ENCODE measurements at regions not wholly inside any gene's neighbourhood (a gene's known extent, or its start where the extent isn't known, plus 50 kb on each side); places are given as distances from the start of the nearest gene placed in this dataset.

- ATAC-seq (no peak), DNase-seq (no peak)
- intact Hi-C loops (cut with micrococcal nuclease): no loop called here
These were observed 361.5 kb upstream of the MBL2 start for GRCh38 chr10:53134050-53134449.

GRCh38 chr10:53130337-53130736, 357.8 kb upstream of the MBL2 start:
- DNase-seq: no peak
- intact Hi-C loops (cut with micrococcal nuclease): no loop called here
- no peak for ATAC-seq

DNA sequence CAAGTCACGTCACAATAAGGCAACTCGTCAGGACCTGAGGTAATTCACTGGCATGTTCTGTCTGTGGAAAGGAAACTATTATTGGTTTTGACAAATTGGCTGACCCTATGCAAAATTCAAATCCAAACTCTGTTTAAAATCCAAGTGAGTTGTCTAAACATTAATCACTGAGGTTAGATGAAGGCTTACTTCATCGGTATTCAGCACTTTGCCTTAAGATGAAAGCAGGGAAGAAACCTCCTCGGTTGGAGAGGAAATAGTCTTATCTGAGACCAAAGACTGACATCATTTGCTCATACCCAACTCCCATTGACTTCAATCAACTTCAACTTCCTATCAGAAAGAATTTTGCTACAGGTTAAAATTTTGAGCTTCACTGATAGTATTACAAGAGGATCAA, 355.1 kb upstream of the MBL2 start:
- intact Hi-C loops (cut with micrococcal nuclease): no loop called here
- no peak for ATAC-seq
- no peak for DNase-seq

GRCh38 chr10:53123311-53123710, 350.7 kb upstream of the MBL2 start:
- intact Hi-C loops (cut with micrococcal nuclease): no loop called here
- DNase-seq (no peak), ATAC-seq (no peak)

DNA sequence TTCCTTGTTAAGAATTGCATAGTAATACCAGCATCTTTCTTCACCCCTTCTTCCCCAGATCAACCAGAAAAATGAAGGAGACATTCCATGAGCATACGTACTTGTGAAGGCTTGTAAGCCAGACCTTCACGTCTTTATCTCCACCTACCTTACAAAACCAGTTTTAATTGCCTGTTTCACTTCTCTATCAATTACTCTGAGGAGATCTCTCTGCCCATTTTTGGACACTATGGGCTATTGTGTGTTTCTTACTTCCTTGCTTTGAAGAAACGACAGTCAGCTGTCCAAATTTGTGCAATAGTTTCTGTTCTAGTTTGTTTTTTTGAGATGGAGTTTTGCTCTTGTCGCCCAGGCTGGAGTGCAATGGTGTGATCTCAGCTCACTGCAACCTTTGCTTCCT, 349.7 kb upstream of the MBL2 start:
- intact Hi-C loops (cut with micrococcal nuclease): no loop called here
- no peak for DNase-seq
- ATAC-seq: no peak

DNA sequence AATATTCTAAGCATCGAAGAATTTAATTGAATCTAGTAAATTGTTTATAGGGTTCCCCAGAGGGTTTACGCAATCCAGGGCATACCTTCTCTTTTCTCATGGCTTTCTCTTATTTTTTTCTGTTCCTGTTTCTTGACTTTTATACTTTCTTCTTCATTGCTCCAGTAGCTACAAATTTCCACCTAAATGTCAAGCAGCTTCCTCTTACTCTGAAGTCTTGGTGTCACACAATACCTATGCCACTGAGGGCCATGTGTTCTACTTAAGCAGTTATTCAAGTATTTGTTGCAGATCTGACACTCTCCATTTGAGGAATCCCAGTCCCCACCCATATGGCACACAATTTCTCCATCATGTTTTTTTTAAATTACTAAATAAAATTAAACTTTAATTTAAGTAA, 343.1 kb upstream of the MBL2 start:
- DNase-seq (no peak), ATAC-seq (no peak)
- intact Hi-C loops (cut with micrococcal nuclease): no loop called here

- ATAC-seq (no peak), DNase-seq (no peak)
- intact Hi-C loops (cut with micrococcal nuclease): no loop called here
These were observed 338.9 kb upstream of the MBL2 start for GRCh38 chr10:53111529-53111928.

GRCh38 chr10:53109320-53109719, 336.7 kb upstream of the MBL2 start:
- DNase-seq: no peak
- no peak for ATAC-seq
- intact Hi-C loops (cut with micrococcal nuclease): no loop called here

DNA sequence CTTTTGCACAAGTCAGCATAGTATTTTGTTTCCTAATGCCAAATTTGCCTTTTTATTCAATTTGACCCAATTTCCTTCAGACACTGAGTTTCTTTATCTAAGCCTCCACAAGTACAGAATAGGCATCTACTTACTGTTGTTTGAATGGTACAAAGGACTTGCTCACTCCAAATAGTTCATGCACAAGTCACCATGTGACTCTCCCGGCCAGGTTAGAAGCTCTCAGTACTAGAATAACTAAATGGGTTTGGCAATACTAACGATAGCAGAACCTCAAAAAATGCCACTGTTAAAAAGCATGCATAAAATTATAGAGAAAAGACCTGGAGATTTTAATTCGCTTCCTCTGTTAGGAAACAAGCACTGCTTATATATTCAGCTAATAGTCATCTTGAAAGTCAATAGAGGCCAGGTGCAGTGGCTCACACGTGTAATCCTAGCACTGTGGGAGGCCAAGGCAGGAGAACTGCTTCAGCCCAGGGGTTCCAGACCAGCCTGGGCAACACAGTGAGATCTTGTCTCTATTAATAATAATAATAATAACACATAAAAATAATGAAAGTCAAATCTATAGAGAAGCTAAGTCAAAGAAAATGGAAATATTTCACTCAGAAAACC, 335.8 kb upstream of the MBL2 start:
- intact Hi-C loops (cut with micrococcal nuclease): no loop called here
- DNase-seq (no peak), ATAC-seq (no peak)

DNA sequence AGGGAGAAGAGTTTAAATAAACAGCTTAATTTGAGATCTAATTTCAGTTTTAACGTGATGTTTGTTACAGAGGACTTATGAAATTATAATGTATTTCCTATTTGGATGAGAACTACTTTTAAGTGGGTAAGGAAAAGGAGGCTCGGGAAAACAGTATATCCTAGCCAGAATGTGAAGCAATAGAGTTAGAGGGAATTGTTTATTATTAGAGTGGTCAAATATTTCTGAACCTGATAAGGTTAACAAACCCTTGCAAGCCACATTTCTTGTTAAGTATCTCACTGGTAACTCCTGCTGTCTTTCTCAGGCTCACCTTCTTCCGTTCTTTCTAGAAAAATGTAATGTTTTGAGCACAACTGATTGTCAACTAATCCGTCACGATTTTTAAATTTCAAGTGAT, 335.1 kb upstream of the MBL2 start:
- ATAC-seq (no peak), DNase-seq (no peak)
- intact Hi-C loops (cut with micrococcal nuclease): no loop called here

DNA sequence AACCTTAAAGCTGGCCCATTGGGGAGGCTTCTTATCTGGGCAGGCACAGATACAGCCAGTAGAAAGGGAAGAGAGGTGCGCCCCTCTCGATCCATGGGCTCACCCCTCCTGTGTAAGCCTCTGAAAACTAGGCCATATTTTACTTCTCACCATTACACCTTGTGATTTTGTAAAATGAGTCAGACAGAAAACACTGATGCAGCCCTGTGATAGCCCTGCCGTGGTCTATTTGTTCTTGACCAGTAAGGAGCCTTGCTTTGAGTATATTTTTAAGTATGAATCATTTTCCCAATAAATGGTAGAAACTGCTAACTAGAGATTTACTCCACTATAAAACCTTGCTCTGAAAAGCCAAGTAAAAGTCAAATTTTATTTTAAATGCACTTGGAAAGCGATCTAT, 329.8 kb upstream of the MBL2 start:
- intact Hi-C loops (cut with micrococcal nuclease): no loop called here
- no peak for ATAC-seq
- DNase-seq: no peak

DNA sequence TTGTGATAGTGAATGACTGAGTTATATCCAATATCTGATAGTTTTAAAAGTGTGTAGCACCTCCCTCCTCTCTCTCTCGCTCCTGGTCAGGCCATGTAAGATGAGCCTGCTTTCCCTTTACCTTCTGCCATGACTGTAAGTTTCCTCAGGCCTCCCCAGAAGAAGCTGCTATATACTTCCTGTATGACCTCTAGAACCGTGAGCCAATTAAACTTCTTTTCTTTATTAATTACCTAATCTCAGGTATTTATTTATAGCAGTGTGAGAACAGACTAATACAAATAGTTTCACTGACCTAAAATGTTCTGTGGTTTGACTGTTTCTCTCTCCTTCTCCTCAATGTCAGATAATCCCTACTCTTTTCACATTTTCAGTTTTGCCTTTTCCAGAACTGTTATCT, 321.3 kb upstream of the MBL2 start:
- no peak for ATAC-seq

GRCh38 chr10:53091574-53091973, 319.0 kb upstream of the MBL2 start:
- intact Hi-C loops (cut with micrococcal nuclease): no loop called here
- ATAC-seq: no peak
- DNase-seq: no peak

More for the DNA sequence above, 321.3 kb upstream of the MBL2 start:
- DNase-seq: no peak
- intact Hi-C loops (cut with micrococcal nuclease): no loop called here

DNA sequence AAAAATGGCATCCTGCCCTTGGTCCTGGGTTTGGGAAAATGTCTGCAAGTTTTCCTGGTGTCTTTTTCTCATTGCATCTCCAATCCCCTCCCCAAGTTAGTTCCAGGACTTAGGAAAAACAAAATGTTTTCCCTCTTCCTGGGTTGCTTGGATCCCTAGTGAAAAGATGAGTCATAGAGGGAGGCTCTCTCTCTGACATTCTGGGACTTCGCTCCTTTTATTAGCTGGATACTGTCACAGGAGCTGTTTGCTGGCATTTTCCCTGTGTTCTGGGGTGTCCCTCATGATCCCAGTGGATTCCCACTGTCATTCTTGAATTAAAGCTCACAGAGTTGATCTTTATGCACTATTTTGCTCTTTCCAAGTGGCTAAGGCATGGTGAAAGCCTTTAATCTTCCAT, 316.4 kb upstream of the MBL2 start:
- ATAC-seq (no peak), DNase-seq (no peak)
- intact Hi-C loops (cut with micrococcal nuclease): no loop called here

DNA sequence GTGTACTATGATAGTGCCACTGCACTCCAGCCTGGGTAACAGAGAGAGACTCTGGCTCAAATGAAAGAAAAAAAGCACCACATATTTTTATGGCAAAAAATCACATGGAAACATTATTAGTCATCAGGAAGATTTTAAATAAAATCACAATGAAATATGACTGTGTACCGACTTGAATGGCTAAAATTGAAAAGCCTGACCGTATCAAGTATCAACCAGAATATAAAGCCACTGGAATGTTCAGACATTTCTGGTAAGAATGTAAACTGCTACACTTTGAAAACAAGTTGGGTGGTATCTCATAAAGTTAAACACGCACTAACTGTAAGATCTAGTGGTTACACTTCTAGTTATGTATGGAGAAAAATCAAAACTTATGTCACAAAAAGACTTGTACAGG, 306.7 kb upstream of the MBL2 start:
- intact Hi-C loops (cut with micrococcal nuclease): no loop called here
- DNase-seq (no peak), ATAC-seq (no peak)

GRCh38 chr10:53076948-53077347, 304.4 kb upstream of the MBL2 start:
- intact Hi-C loops (cut with micrococcal nuclease): no loop called here
- DNase-seq: no peak
- no peak for ATAC-seq

GRCh38 chr10:53075469-53075868, 302.9 kb upstream of the MBL2 start:
- no peak for ATAC-seq
- no peak for DNase-seq
- intact Hi-C loops (cut with micrococcal nuclease): no loop called here

DNA sequence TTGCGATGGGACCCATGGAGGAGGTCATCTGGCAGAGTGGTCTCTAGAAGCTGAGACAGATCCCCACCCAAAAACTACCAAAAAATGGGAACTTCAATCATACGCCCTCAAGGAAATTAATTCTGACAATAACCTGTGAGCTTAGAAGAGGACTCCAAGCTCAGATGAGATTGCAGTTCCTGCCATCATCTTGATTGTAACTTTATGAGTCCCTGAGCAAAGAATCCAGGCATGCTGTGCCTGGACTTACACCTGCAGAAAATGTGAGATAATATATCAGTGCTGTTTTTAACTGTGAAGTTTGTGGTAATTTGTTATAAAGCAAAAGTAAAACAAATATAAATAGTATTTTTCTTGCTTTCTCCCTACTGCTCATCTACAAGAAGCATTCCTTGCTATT, 299.6 kb upstream of the MBL2 start:
- intact Hi-C loops (cut with micrococcal nuclease): no loop called here
- no peak for ATAC-seq

GRCh38 chr10:53071505-53072125, 299.0 kb upstream of the MBL2 start:
- intact Hi-C loops (cut with micrococcal nuclease): no loop called here
- DNase-seq: no peak
- no peak for ATAC-seq

More for the DNA sequence above, 299.6 kb upstream of the MBL2 start:
- DNase-seq: no peak

GRCh38 chr10:53069013-53069412, 296.4 kb upstream of the MBL2 start:
- DNase-seq (no peak), ATAC-seq (no peak)
- intact Hi-C loops (cut with micrococcal nuclease): no loop called here

DNA sequence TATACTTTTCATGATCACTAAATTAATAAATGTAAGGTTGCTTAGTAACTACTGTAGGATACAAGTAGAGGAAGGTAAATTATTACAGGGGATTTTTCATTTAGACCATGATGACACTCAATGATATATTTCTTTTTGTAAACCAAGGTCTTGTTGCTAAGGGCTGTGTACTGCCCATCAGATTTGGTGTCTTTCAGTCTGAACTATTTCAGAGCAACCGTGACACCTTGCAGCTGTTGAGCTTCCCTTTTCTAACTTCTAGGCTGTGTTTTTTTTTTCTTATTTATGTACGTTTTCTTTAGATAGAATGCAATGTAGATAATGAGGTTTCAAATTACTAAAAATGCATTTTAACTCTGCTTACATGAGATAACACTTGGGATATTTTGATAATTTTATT, 292.0 kb upstream of the MBL2 start:
- intact Hi-C loops (cut with micrococcal nuclease): no loop called here
- ATAC-seq: no peak
- no peak for DNase-seq

GRCh38 chr10:53063805-53064204, 291.2 kb upstream of the MBL2 start:
- intact Hi-C loops (cut with micrococcal nuclease): no loop called here
- no peak for DNase-seq
- ATAC-seq: no peak
